HFFc6 (cell line): ENCODE measurements at regions not wholly inside any gene's neighbourhood (a gene's known extent, or its start where the extent isn't known, plus 50 kb on each side); places are given as distances from the start of the nearest gene placed in this dataset.

ENCODE experiments used
- DNase-seq: peaks from one replicate; pipeline ENCODE4 v3.0.0-alpha.2; 2018
- H3K27ac Mint-ChIP-seq: 2 replicates; pipeline ENCODE4 v1.8.0; 2020; ENCODE audit warnings: mild to moderate bottlenecking, mixed read lengths
- H3K27me3 Mint-ChIP-seq: 2 replicates; pipeline ENCODE4 v1.8.0; 2021; ENCODE audit warnings: mild to moderate bottlenecking, moderate library complexity, mixed read lengths; ENCODE audit not compliant: insufficient read depth
- H3K36me3 Mint-ChIP-seq: 2 replicates; pipeline ENCODE4 v1.8.0; 2021; ENCODE audit warnings: low read depth, mixed read lengths
- H3K4me1 Mint-ChIP-seq: 2 replicates; pipeline ENCODE4 v1.8.0; 2020; ENCODE audit warnings: low read depth, mixed read lengths
- H3K4me3 Mint-ChIP-seq: 2 replicates; pipeline ENCODE4 v1.8.0; 2020; ENCODE audit warnings: mild to moderate bottlenecking, moderate library complexity, mixed read lengths
- H3K9me3 Mint-ChIP-seq: 2 replicates; pipeline ENCODE4 v1.8.0; 2020; ENCODE audit warnings: mild to moderate bottlenecking, mixed read lengths
- TF ChIP-seq, protein P1 (sequence below): fragments of 200-600 bp; sonication (generic); IDR thresholded peaks from 2 replicates; pipeline ENCODE4 v1.5.0; 2021; ENCODE audit warnings: antibody characterized with exemption, mild to moderate bottlenecking

GRCh38 chr12:113758165-113758924 lies 207.8 kb downstream of the RBM19 start:
- Mint-ChIP-seq H3K4me1 (peaks cover 17% of the 10 kb centered on the region), H3K27ac (no peak overlapping the region), H3K4me3 (no peak overlapping the region), H3K36me3 (no peaks in the 10 kb centered on the region), H3K27me3 (peaks cover 39% of the 10 kb centered on the region), H3K9me3 (peaks cover 3% of the 10 kb centered on the region; the same call in 1 of the 2 replicates)
- TF ChIP-seq, protein P1, sequence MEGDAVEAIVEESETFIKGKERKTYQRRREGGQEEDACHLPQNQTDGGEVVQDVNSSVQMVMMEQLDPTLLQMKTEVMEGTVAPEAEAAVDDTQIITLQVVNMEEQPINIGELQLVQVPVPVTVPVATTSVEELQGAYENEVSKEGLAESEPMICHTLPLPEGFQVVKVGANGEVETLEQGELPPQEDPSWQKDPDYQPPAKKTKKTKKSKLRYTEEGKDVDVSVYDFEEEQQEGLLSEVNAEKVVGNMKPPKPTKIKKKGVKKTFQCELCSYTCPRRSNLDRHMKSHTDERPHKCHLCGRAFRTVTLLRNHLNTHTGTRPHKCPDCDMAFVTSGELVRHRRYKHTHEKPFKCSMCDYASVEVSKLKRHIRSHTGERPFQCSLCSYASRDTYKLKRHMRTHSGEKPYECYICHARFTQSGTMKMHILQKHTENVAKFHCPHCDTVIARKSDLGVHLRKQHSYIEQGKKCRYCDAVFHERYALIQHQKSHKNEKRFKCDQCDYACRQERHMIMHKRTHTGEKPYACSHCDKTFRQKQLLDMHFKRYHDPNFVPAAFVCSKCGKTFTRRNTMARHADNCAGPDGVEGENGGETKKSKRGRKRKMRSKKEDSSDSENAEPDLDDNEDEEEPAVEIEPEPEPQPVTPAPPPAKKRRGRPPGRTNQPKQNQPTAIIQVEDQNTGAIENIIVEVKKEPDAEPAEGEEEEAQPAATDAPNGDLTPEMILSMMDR = no peak
- DNase-seq = no peak

DNA sequence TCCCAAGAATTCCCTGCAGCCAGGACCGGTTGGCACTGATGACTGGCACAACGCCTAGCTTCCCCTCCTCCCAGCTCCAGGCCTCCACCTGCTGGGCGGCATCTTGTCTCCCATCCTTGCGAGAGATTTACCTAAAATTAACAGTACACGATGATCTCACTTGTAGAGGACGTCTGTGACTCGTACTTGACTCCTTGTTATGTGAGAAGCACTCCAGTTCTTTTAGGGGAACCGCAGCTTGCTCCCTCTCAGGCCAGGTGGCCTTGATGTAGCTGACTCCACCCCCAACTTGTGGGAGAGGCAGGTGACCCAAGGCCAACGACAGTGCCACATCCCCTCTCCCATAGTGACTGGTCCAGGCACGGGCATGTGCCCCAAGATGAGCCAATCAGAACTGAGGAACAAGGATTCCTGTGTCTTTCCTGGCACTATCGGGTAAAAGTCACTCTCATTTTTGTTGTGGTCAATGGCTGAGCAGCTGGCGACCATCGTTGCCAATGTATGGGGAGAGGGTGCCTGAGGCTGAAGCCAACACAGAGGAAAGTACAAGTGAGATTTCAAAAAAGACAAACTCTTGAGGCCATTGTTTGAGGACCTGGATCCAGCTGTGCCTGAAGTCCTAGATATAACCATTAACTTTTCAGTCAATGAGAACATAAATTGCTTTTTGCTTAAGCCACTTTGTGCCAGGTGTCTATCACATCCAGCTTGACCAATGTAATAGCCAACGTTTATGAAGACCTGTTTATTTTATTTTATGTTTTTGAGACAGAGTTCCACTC lies 208.7 kb downstream of the RBM19 start:
- Mint-ChIP-seq H3K27me3 (peaks cover 38% of the 10 kb centered on the region), H3K27ac (no peak overlapping the region), H3K4me1 (peaks cover 8% of the 10 kb centered on the region), H3K4me3 (no peak overlapping the region), H3K36me3 (no peaks in the 10 kb centered on the region), H3K9me3 (peaks cover 3% of the 10 kb centered on the region; the same call in 1 of the 2 replicates)
- DNase-seq = no peak
- TF ChIP-seq, protein P1 = no peak; the same call in 1 of the 2 replicates

- no peak for DNase-seq
- Mint-ChIP-seq H3K9me3 (peaks cover 3% of the 10 kb centered on the region; the same call in 1 of the 2 replicates), H3K27ac (no peak overlapping the region), H3K4me1 (no peaks in the 10 kb centered on the region; the same call in 1 of the 2 replicates), H3K4me3 (no peak overlapping the region), H3K36me3 (no peaks in the 10 kb centered on the region), H3K27me3 (peaks cover 46% of the 10 kb centered on the region)
- TF ChIP-seq, protein P1 = no peak
These were observed 209.5 kb downstream of the RBM19 start for GRCh38 chr12:113756609-113757008.

GRCh38 chr12:113755098-113755497 lies 211.0 kb downstream of the RBM19 start:
- no peak for DNase-seq
- TF ChIP-seq, protein P1 = no peak
- Mint-ChIP-seq H3K27me3 (peaks cover 52% of the 10 kb centered on the region), H3K27ac (no peak overlapping the region), H3K4me3 (no peak overlapping the region), H3K4me1 (no peaks in the 10 kb centered on the region), H3K36me3 (no peaks in the 10 kb centered on the region), H3K9me3 (peaks cover 3% of the 10 kb centered on the region; the same call in 1 of the 2 replicates)

DNA sequence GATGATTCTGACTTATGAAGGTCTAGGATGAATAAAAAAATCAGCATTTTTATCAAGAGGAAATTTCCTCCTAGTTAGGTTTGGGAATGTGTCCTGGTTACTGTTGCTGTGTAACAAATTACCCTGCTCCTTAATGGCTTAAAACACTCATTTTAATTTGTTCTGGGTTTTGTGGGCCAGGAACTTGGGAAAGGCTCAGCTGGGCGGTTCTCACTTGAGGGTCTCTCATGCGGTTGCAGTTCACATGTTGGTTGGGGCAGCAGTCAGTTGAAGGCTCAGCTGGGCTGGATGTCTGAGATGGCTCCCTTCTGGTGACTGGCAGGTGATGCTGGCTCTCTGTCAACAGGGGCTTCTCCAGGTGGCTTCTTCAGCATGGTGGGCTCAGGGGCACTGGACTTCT lies 214.6 kb downstream of the RBM19 start:
- H3K4me3 Mint-ChIP-seq = no peak overlapping the region
- no peak for DNase-seq
- no peaks in the 10 kb centered on the region for H3K9me3 Mint-ChIP-seq
- H3K36me3 Mint-ChIP-seq = no peaks in the 10 kb centered on the region
- H3K4me1 Mint-ChIP-seq = no peaks in the 10 kb centered on the region
- H3K27ac Mint-ChIP-seq = no peak overlapping the region
- peaks cover 62% of the 10 kb centered on the region for H3K27me3 Mint-ChIP-seq
- TF ChIP-seq, protein P1 = no peak
